ENCODE measurements at regions not wholly inside any gene's neighbourhood (a gene's known extent, or its start where the extent isn't known, plus 50 kb on each side); places are given as distances from the start of the nearest gene placed in this dataset.

DNA sequence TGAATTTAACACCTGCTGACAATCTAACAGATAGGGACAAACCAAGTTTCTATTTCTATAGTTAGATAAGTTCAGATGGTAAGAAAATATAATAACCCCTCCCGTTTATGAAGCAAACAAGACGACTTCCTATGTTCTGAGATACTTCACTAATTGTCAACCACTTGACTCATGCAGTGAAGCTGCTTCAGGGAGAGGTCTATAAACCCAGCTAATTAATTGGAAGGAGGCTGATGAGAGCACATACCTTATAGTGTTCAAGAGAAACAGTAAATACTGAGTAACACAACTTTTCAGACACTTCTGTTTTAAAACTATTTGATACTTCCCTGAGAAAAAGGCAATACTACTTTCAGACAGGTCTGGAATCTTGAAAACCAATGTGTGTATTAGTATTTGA lies 229.4 kb upstream of the UBASH3B start:
- no peak overlapping the region for H3K4me2 ChIP-seq
- no peak overlapping the region for H2AFZ ChIP-seq (replicated peaks)
- H3K79me2 ChIP-seq (ENCODE audit: low read depth), result no peaks in the 10 kb centered on the region
- no peak overlapping the region for H3K4me3 ChIP-seq
- H3K27me3 ChIP-seq, result no peaks in the 10 kb centered on the region
- TF ChIP-seq EZH2phosphoT487 (IDR thresholded peaks at IDR 0.05), result no peak
- Mint-ChIP-seq H3K36me3 (no peaks in the 10 kb centered on the region), H3K27ac (peak overlapping the region; percentile 59), H3K27me3 (ENCODE audit: insufficient read depth, low read depth) (no peaks in the 10 kb centered on the region), H3K4me1 (peaks cover 19% of the 10 kb centered on the region), H3K4me3 (no peak overlapping the region), H3K9me3 (no peaks in the 10 kb centered on the region)
- no peak for DNase-seq (ENCODE audit: low spot score)
- no peaks in the 10 kb centered on the region for H3K9me3 ChIP-seq (ENCODE audit: low read depth)
- H3F3A ChIP-seq (ENCODE audit: low read depth), result no peaks in the 10 kb centered on the region
- H3K4me1 ChIP-seq, result no peaks in the 10 kb centered on the region
- H4K20me1 ChIP-seq (ENCODE audit: low read depth), result no peaks in the 10 kb centered on the region
- no peak overlapping the region for H3K27ac ChIP-seq
- H3K9ac ChIP-seq, result no peak overlapping the region
- H3K36me3 ChIP-seq, result no peaks in the 10 kb centered on the region

- Histone ChIP-seq H3K9ac (no peak overlapping the region), H3K36me3 (no peaks in the 10 kb centered on the region), H4K20me1 (ENCODE audit: low read depth) (no peaks in the 10 kb centered on the region), H2AFZ (replicated peaks) (no peak overlapping the region), H3K79me2 (ENCODE audit: low read depth) (no peaks in the 10 kb centered on the region), H3K4me3 (no peak overlapping the region), H3K27me3 (no peaks in the 10 kb centered on the region), H3K4me2 (no peak overlapping the region), H3K27ac (no peak overlapping the region), H3K9me3 (ENCODE audit: low read depth) (no peaks in the 10 kb centered on the region), H3K4me1 (no peaks in the 10 kb centered on the region), H3F3A (ENCODE audit: low read depth) (no peaks in the 10 kb centered on the region)
- TF ChIP-seq, protein P1, sequence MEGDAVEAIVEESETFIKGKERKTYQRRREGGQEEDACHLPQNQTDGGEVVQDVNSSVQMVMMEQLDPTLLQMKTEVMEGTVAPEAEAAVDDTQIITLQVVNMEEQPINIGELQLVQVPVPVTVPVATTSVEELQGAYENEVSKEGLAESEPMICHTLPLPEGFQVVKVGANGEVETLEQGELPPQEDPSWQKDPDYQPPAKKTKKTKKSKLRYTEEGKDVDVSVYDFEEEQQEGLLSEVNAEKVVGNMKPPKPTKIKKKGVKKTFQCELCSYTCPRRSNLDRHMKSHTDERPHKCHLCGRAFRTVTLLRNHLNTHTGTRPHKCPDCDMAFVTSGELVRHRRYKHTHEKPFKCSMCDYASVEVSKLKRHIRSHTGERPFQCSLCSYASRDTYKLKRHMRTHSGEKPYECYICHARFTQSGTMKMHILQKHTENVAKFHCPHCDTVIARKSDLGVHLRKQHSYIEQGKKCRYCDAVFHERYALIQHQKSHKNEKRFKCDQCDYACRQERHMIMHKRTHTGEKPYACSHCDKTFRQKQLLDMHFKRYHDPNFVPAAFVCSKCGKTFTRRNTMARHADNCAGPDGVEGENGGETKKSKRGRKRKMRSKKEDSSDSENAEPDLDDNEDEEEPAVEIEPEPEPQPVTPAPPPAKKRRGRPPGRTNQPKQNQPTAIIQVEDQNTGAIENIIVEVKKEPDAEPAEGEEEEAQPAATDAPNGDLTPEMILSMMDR (IDR thresholded peaks at IDR 0.05), result no peak
- TF ChIP-seq EZH2phosphoT487 (IDR thresholded peaks at IDR 0.05) (no peak), EZH2 (IDR thresholded peaks at IDR 0.05) (no peak)
- H3K36me3 Mint-ChIP-seq, result no peaks in the 10 kb centered on the region
- DNase-seq (ENCODE audit: low spot score), result no peak
- H3K27ac Mint-ChIP-seq, result no peak overlapping the region
- peaks cover 23% of the 10 kb centered on the region for H3K4me1 Mint-ChIP-seq
- no peak overlapping the region for H3K4me3 Mint-ChIP-seq
- H3K9me3 Mint-ChIP-seq, result no peaks in the 10 kb centered on the region
- peaks cover 2% of the 10 kb centered on the region for H3K27me3 Mint-ChIP-seq (ENCODE audit: insufficient read depth, low read depth)
Observed at GRCh38 chr11:122424636-122425035, 230.9 kb upstream of the UBASH3B start.

- Histone ChIP-seq H3F3A (ENCODE audit: low read depth) (no peaks in the 10 kb centered on the region), H3K27ac (no peak overlapping the region), H3K4me3 (no peak overlapping the region), H3K9ac (no peak overlapping the region), H3K27me3 (no peaks in the 10 kb centered on the region), H2AFZ (replicated peaks) (no peak overlapping the region), H3K36me3 (no peaks in the 10 kb centered on the region), H3K79me2 (ENCODE audit: low read depth) (no peaks in the 10 kb centered on the region), H3K4me2 (no peak overlapping the region), H3K9me3 (ENCODE audit: low read depth) (no peaks in the 10 kb centered on the region), H4K20me1 (ENCODE audit: low read depth) (no peaks in the 10 kb centered on the region), H3K4me1 (no peaks in the 10 kb centered on the region)
- Mint-ChIP-seq H3K36me3 (no peaks in the 10 kb centered on the region), H3K4me3 (no peak overlapping the region), H3K4me1 (peaks cover 23% of the 10 kb centered on the region), H3K9me3 (no peaks in the 10 kb centered on the region), H3K27ac (no peak overlapping the region), H3K27me3 (ENCODE audit: insufficient read depth, low read depth) (peaks cover 2% of the 10 kb centered on the region)
- no peak for DNase-seq (ENCODE audit: low spot score)
- TF ChIP-seq EZH2phosphoT487 (IDR thresholded peaks at IDR 0.05) (no peak), EZH2 (IDR thresholded peaks at IDR 0.05) (no peak)
- TF ChIP-seq, protein P1 (IDR thresholded peaks at IDR 0.05), result no peak
Observed at GRCh38 chr11:122423886-122424285, 231.6 kb upstream of the UBASH3B start.

DNA sequence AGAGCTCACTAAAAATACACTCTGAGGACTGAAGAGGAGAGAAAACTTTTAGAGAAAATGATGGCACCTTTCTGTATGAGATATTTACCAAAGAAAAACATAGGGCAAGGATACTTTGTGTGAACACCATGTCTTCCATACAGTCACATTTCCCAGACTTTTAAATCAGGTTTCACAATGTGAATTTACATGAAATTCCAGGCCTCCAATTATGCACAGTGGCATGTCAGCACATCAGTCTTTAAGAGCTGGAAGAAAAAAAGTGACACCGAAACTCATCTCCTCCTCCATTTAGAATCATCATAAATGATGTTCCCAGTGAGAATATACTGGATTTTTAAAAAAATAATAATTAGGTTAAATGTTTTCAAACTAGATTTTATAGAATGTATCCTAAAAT lies 232.2 kb upstream of the UBASH3B start:
- Histone ChIP-seq H3K9me3 (ENCODE audit: low read depth) (no peaks in the 10 kb centered on the region), H3K4me2 (no peak overlapping the region), H3K4me3 (no peak overlapping the region), H3K4me1 (no peaks in the 10 kb centered on the region), H2AFZ (replicated peaks) (no peak overlapping the region), H4K20me1 (ENCODE audit: low read depth) (no peaks in the 10 kb centered on the region), H3K27me3 (no peaks in the 10 kb centered on the region), H3K9ac (no peak overlapping the region), H3K79me2 (ENCODE audit: low read depth) (no peaks in the 10 kb centered on the region), H3K36me3 (no peaks in the 10 kb centered on the region), H3F3A (ENCODE audit: low read depth) (no peaks in the 10 kb centered on the region), H3K27ac (no peak overlapping the region)
- H3K27me3 Mint-ChIP-seq (ENCODE audit: insufficient read depth, low read depth), result peaks cover 2% of the 10 kb centered on the region
- no peaks in the 10 kb centered on the region for H3K36me3 Mint-ChIP-seq
- peaks cover 23% of the 10 kb centered on the region for H3K4me1 Mint-ChIP-seq
- H3K4me3 Mint-ChIP-seq, result no peak overlapping the region
- no peak for DNase-seq (ENCODE audit: low spot score)
- TF ChIP-seq EZH2phosphoT487 (IDR thresholded peaks at IDR 0.05), result no peak
- no peak for TF ChIP-seq EZH2 (IDR thresholded peaks at IDR 0.05)
- TF ChIP-seq, protein P1 (IDR thresholded peaks at IDR 0.05), result no peak
- H3K27ac Mint-ChIP-seq, result no peak overlapping the region
- no peaks in the 10 kb centered on the region for H3K9me3 Mint-ChIP-seq
